ENCODE measurements at regions not wholly inside any gene's neighbourhood (a gene's known extent, or its start where the extent isn't known, plus 50 kb on each side); places are given as distances from the start of the nearest gene placed in this dataset.

- Histone ChIP-seq H3K9me3 (no peaks in the 10 kb centered on the region), H3K4me3 (no peak overlapping the region), H3K4me1 (no peaks in the 10 kb centered on the region), H3K27ac (no peak overlapping the region), H3K4me2 (no peak overlapping the region)
- DNase-seq (ENCODE audit: low read depth in 1 of 2, low spot score in 1 of 2) (no peak), FAIRE-seq (no peak), ATAC-seq (no peak)
- TF ChIP-seq PBX3 (IDR thresholded peaks at IDR 0.05) (no peak), RARB (CRISPR knock-in tag; IDR thresholded peaks at IDR 0.05) (no peak), POLR2AphosphoS2 (conservative IDR thresholded peaks at IDR 0.05; ENCODE audit: low read length) (no peak), HOXA7 (CRISPR knock-in tag; IDR thresholded peaks at IDR 0.05) (no peak), USF2 (IDR thresholded peaks at IDR 0.05) (no peak), HDAC2 (IDR thresholded peaks at IDR 0.05) (no peak), NPAS2 (CRISPR knock-in tag; IDR thresholded peaks at IDR 0.05; ENCODE audit: borderline replicate concordance) (no peak)
- POLR2A ChIA-PET: no interaction called here
- CTCF ChIA-PET: no interaction called here
- WGBS (ENCODE audit: missing lambda C conversion rate): 37% methylated on average over 2 of the region's 2 CpGs
Measured at GRCh38 chr3:68360492-68360891, 571.9 kb downstream of the TAFA4 start.

GRCh38 chr3:68345781-68346180, 586.6 kb downstream of the TAFA4 start:
- ChIA-PET POLR2A (no interaction called here), CTCF (no interaction called here)
- ATAC-seq (no peak), DNase-seq (ENCODE audit: low read depth in 1 of 2, low spot score in 1 of 2) (no peak), FAIRE-seq (no peak)
- no peaks in the 10 kb centered on the region for H3K9me3 ChIP-seq
- H3K4me3 ChIP-seq: no peak overlapping the region
- WGBS (ENCODE audit: missing lambda C conversion rate): 0% methylated on average over 2 of the region's 2 CpGs
- TF ChIP-seq ESRRA (IDR thresholded peaks at IDR 0.05; ENCODE audit: borderline replicate concordance, low read length): no peak
- TF ChIP-seq JUN (IDR thresholded peaks at IDR 0.05): no peak
- TF ChIP-seq NPAS2 (CRISPR knock-in tag; IDR thresholded peaks at IDR 0.05; ENCODE audit: borderline replicate concordance): no peak
- TF ChIP-seq TP53 (CRISPR knock-in tag; IDR thresholded peaks at IDR 0.05): no peak
- no peak for TF ChIP-seq MYC (IDR thresholded peaks at IDR 0.05; ENCODE audit: borderline replicate concordance, low read length)
- no peak for TF ChIP-seq MAFK (IDR thresholded peaks at IDR 0.05; ENCODE audit: partially characterized antibody)
- no peak for TF ChIP-seq KDM1A (IDR thresholded peaks at IDR 0.05; ENCODE audit: low read depth)
- TF ChIP-seq HES2 (IDR thresholded peaks at IDR 0.05): no peak
- TF ChIP-seq, protein P1, sequence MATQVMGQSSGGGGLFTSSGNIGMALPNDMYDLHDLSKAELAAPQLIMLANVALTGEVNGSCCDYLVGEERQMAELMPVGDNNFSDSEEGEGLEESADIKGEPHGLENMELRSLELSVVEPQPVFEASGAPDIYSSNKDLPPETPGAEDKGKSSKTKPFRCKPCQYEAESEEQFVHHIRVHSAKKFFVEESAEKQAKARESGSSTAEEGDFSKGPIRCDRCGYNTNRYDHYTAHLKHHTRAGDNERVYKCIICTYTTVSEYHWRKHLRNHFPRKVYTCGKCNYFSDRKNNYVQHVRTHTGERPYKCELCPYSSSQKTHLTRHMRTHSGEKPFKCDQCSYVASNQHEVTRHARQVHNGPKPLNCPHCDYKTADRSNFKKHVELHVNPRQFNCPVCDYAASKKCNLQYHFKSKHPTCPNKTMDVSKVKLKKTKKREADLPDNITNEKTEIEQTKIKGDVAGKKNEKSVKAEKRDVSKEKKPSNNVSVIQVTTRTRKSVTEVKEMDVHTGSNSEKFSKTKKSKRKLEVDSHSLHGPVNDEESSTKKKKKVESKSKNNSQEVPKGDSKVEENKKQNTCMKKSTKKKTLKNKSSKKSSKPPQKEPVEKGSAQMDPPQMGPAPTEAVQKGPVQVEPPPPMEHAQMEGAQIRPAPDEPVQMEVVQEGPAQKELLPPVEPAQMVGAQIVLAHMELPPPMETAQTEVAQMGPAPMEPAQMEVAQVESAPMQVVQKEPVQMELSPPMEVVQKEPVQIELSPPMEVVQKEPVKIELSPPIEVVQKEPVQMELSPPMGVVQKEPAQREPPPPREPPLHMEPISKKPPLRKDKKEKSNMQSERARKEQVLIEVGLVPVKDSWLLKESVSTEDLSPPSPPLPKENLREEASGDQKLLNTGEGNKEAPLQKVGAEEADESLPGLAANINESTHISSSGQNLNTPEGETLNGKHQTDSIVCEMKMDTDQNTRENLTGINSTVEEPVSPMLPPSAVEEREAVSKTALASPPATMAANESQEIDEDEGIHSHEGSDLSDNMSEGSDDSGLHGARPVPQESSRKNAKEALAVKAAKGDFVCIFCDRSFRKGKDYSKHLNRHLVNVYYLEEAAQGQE (IDR thresholded peaks at IDR 0.05): no peak
- TF ChIP-seq PBX3 (IDR thresholded peaks at IDR 0.05): no peak
- no peak for TF ChIP-seq FOSL2 (IDR thresholded peaks at IDR 0.05)
- no peak for TF ChIP-seq FOSL2 (CRISPR knock-in tag; IDR thresholded peaks at IDR 0.05)
- no peak for TF ChIP-seq PHF8 (IDR thresholded peaks at IDR 0.05; ENCODE audit: borderline replicate concordance, low read depth)
- TF ChIP-seq RARB (CRISPR knock-in tag; IDR thresholded peaks at IDR 0.05): no peak
- TF ChIP-seq BHLHE40 (IDR thresholded peaks at IDR 0.05; ENCODE audit: low read depth, low read length): no peak
- no peak for TF ChIP-seq CBX8 (IDR thresholded peaks at IDR 0.05)
- no peak for TF ChIP-seq ZFP36 (IDR thresholded peaks at IDR 0.05; ENCODE audit: borderline replicate concordance, partially characterized antibody)
- no peak for TF ChIP-seq NFE2L2 (conservative IDR thresholded peaks at IDR 0.05; ENCODE audit: low read length)
- TF ChIP-seq CTCF (IDR thresholded peaks at IDR 0.05): no peak
- TF ChIP-seq RAD21 (conservative IDR thresholded peaks at IDR 0.05 in 1 of 2, IDR thresholded peaks at IDR 0.05 in 1 of 2): no peak
- no peak for TF ChIP-seq RFX5 (IDR thresholded peaks at IDR 0.05)
- no peaks in the 10 kb centered on the region for H3K4me1 ChIP-seq
- H3K4me2 ChIP-seq: no peak overlapping the region
- no peak overlapping the region for H3K27ac ChIP-seq

All from A549 (cell line).